ACC112 (cell line): ENCODE measurements at regions not wholly inside any gene's neighbourhood (a gene's known extent, or its start where the extent isn't known, plus 50 kb on each side); places are given as distances from the start of the nearest gene placed in this dataset.
A peak's percentile ranks its signal among the peaks of the same experiment; 100 is the strongest.

Experiments used
- H2AFZ ChIP-seq: fragments of 200-600 bp; sonication (generic); one replicate; pipeline ENCODE4 v1.6.0; 2017; ENCODE audit warnings: antibody characterized with exemption, low read length; ENCODE audit not compliant: unreplicated experiment
- H3K27ac ChIP-seq: fragments of 200-600 bp; sonication (generic); 2 replicates; pipeline ENCODE4 v1.5.1; 2014; ENCODE audit warnings: low read depth, mild to moderate bottlenecking, antibody characterized with exemption, low read length, moderate library complexity
- H3K27me3 ChIP-seq: fragments of 200-600 bp; sonication (generic); 2 replicates; pipeline ENCODE4 v1.6.1; 2014; ENCODE audit warnings: mild to moderate bottlenecking, antibody characterized with exemption, low read length, moderate library complexity, mixed read lengths; ENCODE audit not compliant: insufficient read depth
- H3K36me3 ChIP-seq: fragments of 200-600 bp; sonication (generic); 2 replicates; pipeline ENCODE4 v1.6.1; 2016; ENCODE audit warnings: mild to moderate bottlenecking, antibody characterized with exemption, low read length, moderate library complexity, mixed read lengths; ENCODE audit not compliant: insufficient read depth
- H3K4me1 ChIP-seq: fragments of 200-600 bp; sonication (generic); one replicate; pipeline ENCODE4 v1.6.1; 2016; ENCODE audit warnings: low read length, mixed read lengths; ENCODE audit not compliant: insufficient read depth, unreplicated experiment, control insufficient read depth
- H3K4me3 ChIP-seq: fragments of 200-600 bp; sonication (generic); 2 replicates; pipeline ENCODE4 v1.5.1; 2014; ENCODE audit warnings: mild to moderate bottlenecking, low read depth, low read length
- H3K79me2 ChIP-seq: fragments of 200-600 bp; sonication (generic); one replicate; pipeline ENCODE4 v1.6.0; 2016; ENCODE audit warnings: low read length; ENCODE audit not compliant: control insufficient read depth, unreplicated experiment, insufficient read depth

- H3K79me2 ChIP-seq = no peaks in the 10 kb centered on the region
- H3K4me3 ChIP-seq = no peak overlapping the region
- no peaks in the 10 kb centered on the region for H3K36me3 ChIP-seq
- H3K4me1 ChIP-seq = peaks cover 33% of the 10 kb centered on the region
- no peak overlapping the region for H3K27ac ChIP-seq
- H2AFZ ChIP-seq = no peak overlapping the region
- no peaks in the 10 kb centered on the region for H3K27me3 ChIP-seq
Measured at GRCh38 chr3:24595796-24596195, 101.1 kb upstream of the THRB start.

DNA sequence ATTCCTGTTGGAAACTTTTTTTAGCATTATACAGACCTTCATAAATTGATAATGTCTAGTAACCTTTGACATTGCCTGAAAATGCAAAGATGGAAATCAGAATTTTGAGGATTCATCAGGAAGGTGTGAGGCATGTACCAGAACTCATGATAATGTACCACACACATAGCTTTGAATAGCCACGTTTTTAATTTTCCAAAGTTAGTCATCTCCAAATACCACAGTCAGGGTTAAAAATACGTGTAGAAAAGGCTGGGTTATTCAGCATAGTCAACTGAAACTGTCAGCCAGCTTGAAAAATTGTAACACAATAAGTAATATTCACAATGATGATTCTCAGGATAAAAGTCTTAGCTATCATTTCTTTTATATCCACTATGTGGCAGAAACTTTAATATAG is 102.0 kb upstream of the THRB start:
- Histone ChIP-seq H2AFZ (no peak overlapping the region), H3K27ac (no peak overlapping the region), H3K36me3 (no peaks in the 10 kb centered on the region), H3K27me3 (no peaks in the 10 kb centered on the region), H3K4me1 (peaks cover 25% of the 10 kb centered on the region), H3K79me2 (no peaks in the 10 kb centered on the region), H3K4me3 (no peak overlapping the region)

- no peaks in the 10 kb centered on the region for H3K79me2 ChIP-seq
- peaks cover 19% of the 10 kb centered on the region for H3K4me1 ChIP-seq
- no peaks in the 10 kb centered on the region for H3K36me3 ChIP-seq
- peak overlapping the region; percentile 43 for H3K4me3 ChIP-seq
- H3K27me3 ChIP-seq = no peaks in the 10 kb centered on the region
- H3K27ac ChIP-seq = peak overlapping the region; percentile 41
- peak overlapping the region; percentile 96 for H2AFZ ChIP-seq
Measured at GRCh38 chr3:24598695-24599470, 104.2 kb upstream of the THRB start.

- no peaks in the 10 kb centered on the region for H3K79me2 ChIP-seq
- H3K27me3 ChIP-seq = no peaks in the 10 kb centered on the region
- no peak overlapping the region for H3K27ac ChIP-seq
- no peaks in the 10 kb centered on the region for H3K36me3 ChIP-seq
- H3K4me1 ChIP-seq = peaks cover 19% of the 10 kb centered on the region
- no peak overlapping the region for H3K4me3 ChIP-seq
- H2AFZ ChIP-seq = peak overlapping the region; percentile 43
Measured at GRCh38 chr3:24601066-24601939, 106.7 kb upstream of the THRB start.

GRCh38 chr3:24604215-24604614 is 109.6 kb upstream of the THRB start:
- Histone ChIP-seq H3K4me1 (peaks cover 8% of the 10 kb centered on the region), H3K27me3 (no peaks in the 10 kb centered on the region), H3K4me3 (no peak overlapping the region), H3K79me2 (no peaks in the 10 kb centered on the region), H2AFZ (no peak overlapping the region), H3K36me3 (no peaks in the 10 kb centered on the region), H3K27ac (no peak overlapping the region)

DNA sequence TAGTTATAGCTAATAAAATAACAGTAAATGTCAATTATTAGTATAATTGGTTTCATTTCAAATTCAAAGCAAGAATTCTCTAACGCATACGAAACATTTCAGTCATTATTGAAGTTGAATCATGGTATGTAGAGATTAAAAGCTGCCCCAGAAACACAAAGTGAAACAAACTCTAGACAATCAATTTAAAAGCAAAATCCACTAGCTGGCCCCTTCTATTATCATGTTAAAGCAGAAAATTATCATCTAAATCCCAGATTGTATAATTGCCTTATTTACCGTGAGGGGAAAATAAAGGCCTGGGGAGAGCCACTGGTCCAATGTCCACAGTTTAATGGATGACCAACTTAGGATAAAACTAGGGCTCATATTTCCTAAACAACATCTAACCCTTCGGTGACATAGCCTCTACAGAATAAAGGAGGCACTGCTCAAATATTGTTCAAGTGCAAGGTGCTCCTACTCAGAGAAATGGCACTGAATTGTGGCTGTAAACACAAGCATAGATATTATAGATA is 110.9 kb upstream of the THRB start:
- Histone ChIP-seq H3K4me3 (no peak overlapping the region), H3K4me1 (peaks cover 4% of the 10 kb centered on the region), H2AFZ (no peak overlapping the region), H3K79me2 (no peaks in the 10 kb centered on the region), H3K36me3 (no peaks in the 10 kb centered on the region), H3K27me3 (no peaks in the 10 kb centered on the region), H3K27ac (no peak overlapping the region)

- no peaks in the 10 kb centered on the region for H3K27me3 ChIP-seq
- H3K4me3 ChIP-seq = no peak overlapping the region
- no peaks in the 10 kb centered on the region for H3K36me3 ChIP-seq
- H3K79me2 ChIP-seq = no peaks in the 10 kb centered on the region
- peaks cover 4% of the 10 kb centered on the region for H3K4me1 ChIP-seq
- no peak overlapping the region for H3K27ac ChIP-seq
- H2AFZ ChIP-seq = no peak overlapping the region
Measured at GRCh38 chr3:24607281-24607680, 112.6 kb upstream of the THRB start.

DNA sequence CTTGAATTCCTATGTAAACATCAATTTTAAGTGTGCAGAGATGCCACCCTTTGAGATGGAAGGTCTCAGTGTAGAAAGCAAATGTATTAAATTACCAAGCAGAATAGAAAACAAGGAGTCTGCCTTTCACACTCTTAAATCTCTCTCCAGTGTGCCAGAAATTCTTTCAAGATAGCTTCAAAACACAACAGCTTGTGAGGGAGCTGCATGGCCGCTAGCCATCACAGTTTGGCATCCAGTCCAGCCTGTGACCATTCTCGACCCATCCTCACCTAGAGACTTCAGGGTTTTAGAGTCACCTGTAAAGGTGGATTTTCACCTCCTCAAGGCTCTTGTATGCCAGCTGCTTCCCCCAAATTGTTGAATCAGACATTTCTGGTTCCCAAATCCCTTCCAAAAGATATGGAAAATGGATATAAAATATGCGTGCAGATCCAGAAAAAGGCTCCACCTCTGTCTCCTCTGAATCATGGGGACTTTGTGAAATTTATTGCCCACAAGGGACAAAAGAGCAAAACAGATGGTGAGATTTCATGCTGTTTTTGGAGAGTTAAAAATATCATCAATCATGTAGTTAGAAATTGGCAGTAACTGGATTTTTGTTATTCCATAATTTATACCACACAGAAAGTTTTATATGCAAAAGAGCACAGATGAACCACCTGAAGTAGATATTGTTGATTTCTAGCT is 114.2 kb upstream of the THRB start:
- Histone ChIP-seq H3K79me2 (no peaks in the 10 kb centered on the region), H3K27ac (no peak overlapping the region), H2AFZ (peak overlapping the region; percentile 9), H3K4me3 (no peak overlapping the region), H3K4me1 (peaks cover 4% of the 10 kb centered on the region), H3K36me3 (no peaks in the 10 kb centered on the region), H3K27me3 (no peaks in the 10 kb centered on the region)

DNA sequence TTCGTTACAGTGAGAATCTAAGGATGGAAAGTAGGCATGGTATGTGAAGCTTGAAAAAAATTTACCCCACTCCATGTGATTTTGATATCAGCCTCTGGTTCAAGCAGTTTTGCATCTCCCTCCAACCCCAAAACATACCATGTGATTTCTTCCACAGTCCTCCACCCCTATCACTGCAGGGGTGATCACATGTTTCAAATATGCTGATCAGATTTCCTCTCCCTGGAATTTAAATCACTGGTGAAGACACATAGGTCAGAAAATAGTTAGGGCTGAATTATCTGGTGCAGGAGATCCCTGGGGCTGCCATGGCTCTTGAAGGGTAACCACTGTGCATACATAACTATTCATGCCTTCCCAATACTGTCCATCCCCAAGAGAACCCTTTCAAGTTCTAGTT is 119.7 kb upstream of the THRB start:
- H3K4me1 ChIP-seq = peaks cover 3% of the 10 kb centered on the region
- H2AFZ ChIP-seq = no peak overlapping the region
- H3K27ac ChIP-seq = no peak overlapping the region
- H3K36me3 ChIP-seq = no peaks in the 10 kb centered on the region
- H3K79me2 ChIP-seq = no peaks in the 10 kb centered on the region
- H3K27me3 ChIP-seq = no peaks in the 10 kb centered on the region
- no peak overlapping the region for H3K4me3 ChIP-seq

DNA sequence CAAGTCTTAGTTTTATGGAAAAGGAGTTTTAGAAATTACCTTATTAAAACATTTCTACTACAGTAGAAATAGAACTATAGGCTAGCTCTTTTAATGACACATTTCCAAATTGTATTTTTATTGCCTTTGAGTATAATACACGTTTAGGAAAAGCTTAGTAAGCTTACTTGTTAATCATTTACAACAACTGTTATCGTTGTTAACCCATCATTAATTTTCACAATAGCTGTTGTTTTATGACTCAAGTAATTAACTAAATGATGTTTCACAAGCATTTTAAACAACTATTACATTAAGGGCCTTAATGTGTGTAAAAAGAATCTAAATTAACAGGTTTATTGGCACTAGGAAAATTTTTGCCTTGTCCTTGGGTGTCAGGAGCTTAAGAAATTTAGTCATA is 120.5 kb upstream of the THRB start:
- Histone ChIP-seq H3K4me3 (no peak overlapping the region), H3K27me3 (no peaks in the 10 kb centered on the region), H3K4me1 (peaks cover 3% of the 10 kb centered on the region), H3K79me2 (no peaks in the 10 kb centered on the region), H2AFZ (no peak overlapping the region), H3K27ac (no peak overlapping the region), H3K36me3 (no peaks in the 10 kb centered on the region)
